HEK293 (cell line): ENCODE measurements at regions not wholly inside any gene's neighbourhood (a gene's known extent, or its start where the extent isn't known, plus 50 kb on each side); places are given as distances from the start of the nearest gene placed in this dataset.

Experiments used
- CTCF ChIA-PET: fragments of 350-600 bp; formaldehyde crosslinking; extraction: SDS; loops from one replicate; lab custom pipeline; 2021; ENCODE audit warnings: antibody characterized with exemption; lab: Yijun Ruan, JAX
- POLR2A ChIA-PET: fragments of 300-600 bp; formaldehyde crosslinking; extraction: SDS; loops from one replicate; lab custom pipeline; 2020; ENCODE audit warnings: antibody characterized with exemption, inconsistent platforms; lab: Yijun Ruan, JAX
- H3K27ac ChIP-seq: fragments of 200-500 bp; sonication (Bioruptor generic); 2 replicates; pipeline ENCODE4 v1.5.1; 2014; ENCODE audit warnings: low read depth, low read length, control low read depth, inconsistent platforms; ENCODE audit errors: extremely low read depth
- H3K36me3 ChIP-seq, 2 experiments: fragments of 200-500 bp in 1 of 2; sonication (Bioruptor generic) in 1 of 2; 1 replicate in 1 of 2; 2 replicates in 1 of 2; pipeline ENCODE4 v1.5.1; 2014 to 2017; ENCODE audit warnings: inconsistent platforms in 2 of 2, low read length in 2 of 2; ENCODE audit not compliant: control insufficient read depth in 2 of 2, insufficient read depth in 1 of 2
- H3K4me1 ChIP-seq: fragments of 200-500 bp; sonication (Bioruptor generic); 2 replicates; pipeline ENCODE4 v1.5.1; 2014; ENCODE audit warnings: mild to moderate bottlenecking, low read length, inconsistent platforms; ENCODE audit not compliant: control insufficient read depth, insufficient read depth
- H3K4me3 ChIP-seq: 2 replicates; pipeline ENCODE4 v1.5.1; 2011; ENCODE audit warnings: low read depth, mild to moderate bottlenecking, control low read depth, low read length, moderate library complexity
- H3K9me3 ChIP-seq: fragments of 200-500 bp; sonication (Bioruptor generic); 2 replicates; pipeline ENCODE4 v1.5.1; 2014; ENCODE audit warnings: low read depth, low read length, inconsistent platforms; ENCODE audit not compliant: control insufficient read depth, insufficient read depth
- HOXA7 ChIP-seq: sonication (generic); formaldehyde crosslinking; IDR thresholded peaks from 2 replicates; pipeline ENCODE4 v1.8.1; 2022; ENCODE audit warnings: missing genetic modification reagents, borderline replicate concordance
- KLF10 ChIP-seq: fragments of 450-650 bp; IDR thresholded peaks from 2 replicates; pipeline ENCODE4 v1.5.1; 2018; ENCODE audit warnings: missing biosample characterization, mild to moderate bottlenecking, missing genetic modification characterization
- KLF7 ChIP-seq: fragments of 450-650 bp; formaldehyde crosslinking; IDR thresholded peaks from 2 replicates; pipeline ENCODE4 v1.5.1; 2016; ENCODE audit warnings: missing biosample characterization, missing genetic modification characterization, borderline replicate concordance
- SCRT2 ChIP-seq: fragments of 450-650 bp; formaldehyde crosslinking; IDR thresholded peaks from 2 replicates; pipeline ENCODE4 v1.5.1; 2016; ENCODE audit warnings: missing biosample characterization, missing genetic modification characterization
- TRIM28 ChIP-seq: IDR thresholded peaks from 2 replicates; pipeline ENCODE4 v1.6.1; 2011; ENCODE audit warnings: low read length, control low read depth, borderline replicate concordance
- ZNF132 ChIP-seq: fragments of 450-650 bp; formaldehyde crosslinking; IDR thresholded peaks from 2 replicates; pipeline ENCODE4 v1.5.1; 2017; ENCODE audit warnings: missing biosample characterization, missing genetic modification characterization, borderline replicate concordance
- ZNF214 ChIP-seq: fragments of 450-650 bp; formaldehyde crosslinking; IDR thresholded peaks from 2 replicates; pipeline ENCODE4 v1.5.1; 2017; ENCODE audit warnings: missing biosample characterization, mild to moderate bottlenecking, missing genetic modification characterization, borderline replicate concordance
- ZNF366 ChIP-seq: fragments of 450-650 bp; formaldehyde crosslinking; conservative IDR thresholded peaks from 2 replicates; pipeline ENCODE4 v1.5.1; 2016; ENCODE audit warnings: missing biosample characterization, missing genetic modification characterization
- ZNF391 ChIP-seq: fragments of 450-650 bp; formaldehyde crosslinking; IDR thresholded peaks from 2 replicates; pipeline ENCODE4 v1.5.1; 2016; ENCODE audit warnings: low read depth, missing biosample characterization, missing genetic modification characterization, borderline replicate concordance
- ZNF423 ChIP-seq: fragments of 450-650 bp; formaldehyde crosslinking; IDR thresholded peaks from 2 replicates; pipeline ENCODE4 v1.5.1; 2016; ENCODE audit warnings: missing biosample characterization, missing genetic modification characterization
- ZNF521 ChIP-seq: fragments of 450-650 bp; formaldehyde crosslinking; IDR thresholded peaks from 2 replicates; pipeline ENCODE4 v1.5.1; 2017; ENCODE audit warnings: missing biosample characterization, mild to moderate bottlenecking, missing genetic modification characterization
- ZNF529 ChIP-seq: fragments of 450-650 bp; formaldehyde crosslinking; IDR thresholded peaks from 2 replicates; pipeline ENCODE4 v1.5.1; 2017; ENCODE audit warnings: missing genetic modification characterization, missing biosample characterization; ENCODE audit not compliant: insufficient replicate concordance
- ZNF548 ChIP-seq: fragments of 450-650 bp; formaldehyde crosslinking; IDR thresholded peaks from 2 replicates; pipeline ENCODE4 v1.5.1; 2016; ENCODE audit warnings: missing biosample characterization, missing genetic modification characterization
- ZNF555 ChIP-seq: fragments of 450-650 bp; formaldehyde crosslinking; conservative IDR thresholded peaks from 2 replicates; pipeline ENCODE4 v1.5.1; 2017; ENCODE audit warnings: missing biosample characterization, mild to moderate bottlenecking, missing genetic modification characterization, inconsistent platforms
- ZNF677 ChIP-seq: fragments of 450-650 bp; IDR thresholded peaks from 2 replicates; pipeline ENCODE4 v1.5.0; 2018; ENCODE audit warnings: missing biosample characterization, mild to moderate bottlenecking, missing genetic modification characterization, moderate library complexity
- TF ChIP-seq, protein P1 (sequence below): fragments of 450-650 bp; formaldehyde crosslinking; IDR thresholded peaks from 2 replicates; pipeline ENCODE4 v1.5.1; 2016; ENCODE audit warnings: missing biosample characterization, missing genetic modification characterization
- TF ChIP-seq, protein P2 (sequence below): fragments of 450-650 bp; formaldehyde crosslinking; IDR thresholded peaks from 2 replicates; pipeline ENCODE4 v1.5.1; 2016; ENCODE audit warnings: missing biosample characterization, missing genetic modification characterization, low read depth
- TF ChIP-seq, protein P3 (sequence below): fragments of 450-650 bp; formaldehyde crosslinking; IDR thresholded peaks from 2 replicates; pipeline ENCODE4 v1.5.1; 2016; ENCODE audit warnings: missing biosample characterization, missing genetic modification characterization
- TF ChIP-seq, protein P4 (sequence below): fragments of 450-650 bp; formaldehyde crosslinking; IDR thresholded peaks from 2 replicates; pipeline ENCODE4; 2016; ENCODE audit warnings: missing biosample characterization, missing genetic modification characterization

DNA sequence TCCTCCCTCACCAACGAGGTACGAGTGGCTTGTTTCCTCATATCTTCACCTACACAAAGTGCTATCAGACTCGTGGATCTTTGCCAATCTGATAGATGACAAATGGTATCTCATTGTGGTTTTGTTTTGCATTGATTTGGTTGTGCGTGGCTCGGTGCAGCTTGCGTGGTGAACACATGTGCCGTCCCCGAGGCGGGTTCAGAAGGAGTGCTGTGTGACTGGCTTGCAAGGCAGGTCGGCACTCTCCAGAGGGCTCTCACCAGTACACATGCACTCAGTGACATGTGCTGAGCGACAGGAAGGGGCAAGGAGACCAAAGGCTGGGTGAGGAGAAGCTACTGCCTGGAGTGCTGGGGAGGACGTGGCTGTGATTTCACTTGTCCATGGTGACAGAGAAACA is 95.3 kb upstream of the PITX1 start:
- POLR2A ChIA-PET, result no interaction called here
- no peaks in the 10 kb centered on the region for H3K9me3 ChIP-seq
- H3K4me1 ChIP-seq, result 0 out of 2 replicates have a peak, but pooled peaks cover 3% of the 10 kb centered on the region
- no peaks in the 10 kb centered on the region for H3K36me3 ChIP-seq
- TF ChIP-seq ZNF214 (tag by site-specific recombination) (no peak), ZNF423 (tag by site-specific recombination) (no peak), TRIM28 (no peak), KLF7 (no peak), HOXA7 (CRISPR knock-in tag) (no peak), KLF10 (tag by site-specific recombination) (no peak), ZNF529 (tag by site-specific recombination) (no peak), ZNF548 (tag by site-specific recombination) (no peak), ZNF521 (tag by site-specific recombination) (no peak), ZNF677 (tag by site-specific recombination) (no peak), ZNF391 (no peak), ZNF366 (no peak), ZNF132 (tag by site-specific recombination) (no peak)
- TF ChIP-seq, protein P1, sequence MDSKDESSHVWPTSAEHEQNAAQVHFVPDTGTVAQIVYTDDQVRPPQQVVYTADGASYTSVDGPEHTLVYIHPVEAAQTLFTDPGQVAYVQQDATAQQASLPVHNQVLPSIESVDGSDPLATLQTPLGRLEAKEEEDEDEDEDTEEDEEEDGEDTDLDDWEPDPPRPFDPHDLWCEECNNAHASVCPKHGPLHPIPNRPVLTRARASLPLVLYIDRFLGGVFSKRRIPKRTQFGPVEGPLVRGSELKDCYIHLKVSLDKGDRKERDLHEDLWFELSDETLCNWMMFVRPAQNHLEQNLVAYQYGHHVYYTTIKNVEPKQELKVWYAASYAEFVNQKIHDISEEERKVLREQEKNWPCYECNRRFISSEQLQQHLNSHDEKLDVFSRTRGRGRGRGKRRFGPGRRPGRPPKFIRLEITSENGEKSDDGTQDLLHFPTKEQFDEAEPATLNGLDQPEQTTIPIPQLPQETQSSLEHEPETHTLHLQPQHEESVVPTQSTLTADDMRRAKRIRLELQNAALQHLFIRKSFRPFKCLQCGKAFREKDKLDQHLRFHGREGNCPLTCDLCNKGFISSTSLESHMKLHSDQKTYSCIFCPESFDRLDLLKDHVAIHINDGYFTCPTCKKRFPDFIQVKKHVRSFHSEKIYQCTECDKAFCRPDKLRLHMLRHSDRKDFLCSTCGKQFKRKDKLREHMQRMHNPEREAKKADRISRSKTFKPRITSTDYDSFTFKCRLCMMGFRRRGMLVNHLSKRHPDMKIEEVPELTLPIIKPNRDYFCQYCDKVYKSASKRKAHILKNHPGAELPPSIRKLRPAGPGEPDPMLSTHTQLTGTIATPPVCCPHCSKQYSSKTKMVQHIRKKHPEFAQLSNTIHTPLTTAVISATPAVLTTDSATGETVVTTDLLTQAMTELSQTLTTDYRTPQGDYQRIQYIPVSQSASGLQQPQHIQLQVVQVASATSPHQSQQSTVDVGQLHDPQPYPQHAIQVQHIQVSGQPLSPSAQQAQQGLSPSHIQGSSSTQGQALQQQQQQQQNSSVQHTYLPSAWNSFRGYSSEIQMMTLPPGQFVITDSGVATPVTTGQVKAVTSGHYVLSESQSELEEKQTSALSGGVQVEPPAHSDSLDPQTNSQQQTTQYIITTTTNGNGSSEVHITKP (tag by site-specific recombination), result no peak
- TF ChIP-seq, protein P2, sequence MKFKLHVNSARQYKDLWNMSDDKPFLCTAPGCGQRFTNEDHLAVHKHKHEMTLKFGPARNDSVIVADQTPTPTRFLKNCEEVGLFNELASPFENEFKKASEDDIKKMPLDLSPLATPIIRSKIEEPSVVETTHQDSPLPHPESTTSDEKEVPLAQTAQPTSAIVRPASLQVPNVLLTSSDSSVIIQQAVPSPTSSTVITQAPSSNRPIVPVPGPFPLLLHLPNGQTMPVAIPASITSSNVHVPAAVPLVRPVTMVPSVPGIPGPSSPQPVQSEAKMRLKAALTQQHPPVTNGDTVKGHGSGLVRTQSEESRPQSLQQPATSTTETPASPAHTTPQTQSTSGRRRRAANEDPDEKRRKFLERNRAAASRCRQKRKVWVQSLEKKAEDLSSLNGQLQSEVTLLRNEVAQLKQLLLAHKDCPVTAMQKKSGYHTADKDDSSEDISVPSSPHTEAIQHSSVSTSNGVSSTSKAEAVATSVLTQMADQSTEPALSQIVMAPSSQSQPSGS, result no peak
- TF ChIP-seq, protein P3, sequence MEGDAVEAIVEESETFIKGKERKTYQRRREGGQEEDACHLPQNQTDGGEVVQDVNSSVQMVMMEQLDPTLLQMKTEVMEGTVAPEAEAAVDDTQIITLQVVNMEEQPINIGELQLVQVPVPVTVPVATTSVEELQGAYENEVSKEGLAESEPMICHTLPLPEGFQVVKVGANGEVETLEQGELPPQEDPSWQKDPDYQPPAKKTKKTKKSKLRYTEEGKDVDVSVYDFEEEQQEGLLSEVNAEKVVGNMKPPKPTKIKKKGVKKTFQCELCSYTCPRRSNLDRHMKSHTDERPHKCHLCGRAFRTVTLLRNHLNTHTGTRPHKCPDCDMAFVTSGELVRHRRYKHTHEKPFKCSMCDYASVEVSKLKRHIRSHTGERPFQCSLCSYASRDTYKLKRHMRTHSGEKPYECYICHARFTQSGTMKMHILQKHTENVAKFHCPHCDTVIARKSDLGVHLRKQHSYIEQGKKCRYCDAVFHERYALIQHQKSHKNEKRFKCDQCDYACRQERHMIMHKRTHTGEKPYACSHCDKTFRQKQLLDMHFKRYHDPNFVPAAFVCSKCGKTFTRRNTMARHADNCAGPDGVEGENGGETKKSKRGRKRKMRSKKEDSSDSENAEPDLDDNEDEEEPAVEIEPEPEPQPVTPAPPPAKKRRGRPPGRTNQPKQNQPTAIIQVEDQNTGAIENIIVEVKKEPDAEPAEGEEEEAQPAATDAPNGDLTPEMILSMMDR, result no peak
- TF ChIP-seq, protein P4, sequence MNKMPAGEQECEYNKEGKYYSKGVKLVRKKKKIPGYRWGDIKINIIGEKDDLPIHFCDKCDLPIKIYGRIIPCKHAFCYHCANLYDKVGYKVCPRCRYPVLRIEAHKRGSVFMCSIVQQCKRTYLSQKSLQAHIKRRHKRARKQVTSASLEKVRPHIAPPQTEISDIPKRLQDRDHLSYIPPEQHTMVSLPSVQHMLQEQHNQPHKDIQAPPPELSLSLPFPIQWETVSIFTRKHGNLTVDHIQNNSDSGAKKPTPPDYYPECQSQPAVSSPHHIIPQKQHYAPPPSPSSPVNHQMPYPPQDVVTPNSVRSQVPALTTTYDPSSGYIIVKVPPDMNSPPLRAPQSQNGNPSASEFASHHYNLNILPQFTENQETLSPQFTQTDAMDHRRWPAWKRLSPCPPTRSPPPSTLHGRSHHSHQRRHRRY (tag by site-specific recombination), result no peak
- CTCF ChIA-PET, result no interaction called here
- H3K4me3 ChIP-seq, result no peak overlapping the region
- H3K27ac ChIP-seq, result no peak overlapping the region

DNA sequence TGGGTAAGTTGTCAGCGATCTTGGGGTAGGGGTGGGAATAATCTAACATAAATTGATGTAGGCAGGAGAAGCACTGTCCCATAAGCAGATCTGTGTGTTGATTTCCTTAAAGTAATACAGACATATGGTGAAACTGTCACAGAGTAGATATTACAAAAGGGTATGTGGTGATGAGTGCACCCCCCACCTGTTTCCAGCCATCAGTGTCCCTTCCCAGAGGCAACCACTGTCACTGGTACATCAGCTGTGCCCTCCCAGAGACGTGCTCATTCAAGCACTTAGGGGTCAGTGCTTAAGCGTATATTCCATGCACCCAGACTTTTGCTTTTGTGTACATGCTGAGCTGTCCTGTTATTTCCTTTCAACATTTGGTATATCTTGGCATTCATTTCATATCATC is 94.3 kb upstream of the PITX1 start:
- ChIA-PET CTCF (interaction anchor here (0.6 kb wide), 1 partner anchor 359 kb away, joined by 3 read pairs; no protein-coding TSS in a partner anchor), POLR2A (no interaction called here)
- H3K4me1 ChIP-seq, result 0 out of 2 replicates have a peak, but pooled peaks cover 3% of the 10 kb centered on the region
- H3K36me3 ChIP-seq, result no peaks in the 10 kb centered on the region
- H3K9me3 ChIP-seq, result no peaks in the 10 kb centered on the region
- no peak overlapping the region for H3K4me3 ChIP-seq
- TF ChIP-seq ZNF555 (tag by site-specific recombination) (no peak), ZNF391 (no peak), SCRT2 (tag by site-specific recombination) (peak; percentile 78)
- H3K27ac ChIP-seq, result no peak overlapping the region
